HEK293 (cell line): ENCODE measurements at regions not wholly inside any gene's neighbourhood (a gene's known extent, or its start where the extent isn't known, plus 50 kb on each side); places are given as distances from the start of the nearest gene placed in this dataset.

ENCODE experiments used
- CTCF ChIA-PET: fragments of 350-600 bp; formaldehyde crosslinking; extraction: SDS; loops from one replicate; lab custom pipeline; 2021; ENCODE audit warnings: antibody characterized with exemption; lab: Yijun Ruan, JAX
- POLR2A ChIA-PET: fragments of 300-600 bp; formaldehyde crosslinking; extraction: SDS; loops from one replicate; lab custom pipeline; 2020; ENCODE audit warnings: antibody characterized with exemption, inconsistent platforms; lab: Yijun Ruan, JAX
- H3K27ac ChIP-seq: fragments of 200-500 bp; sonication (Bioruptor generic); 2 replicates; pipeline ENCODE4 v1.5.1; 2014; ENCODE audit warnings: low read depth, low read length, control low read depth, inconsistent platforms; ENCODE audit errors: extremely low read depth
- H3K36me3 ChIP-seq, 2 experiments: fragments of 200-500 bp in 1 of 2; sonication (Bioruptor generic) in 1 of 2; 1 replicate in 1 of 2; 2 replicates in 1 of 2; pipeline ENCODE4 v1.5.1; 2014 to 2017; ENCODE audit warnings: inconsistent platforms in 2 of 2, low read length in 2 of 2; ENCODE audit not compliant: control insufficient read depth in 2 of 2, insufficient read depth in 1 of 2
- H3K4me1 ChIP-seq: fragments of 200-500 bp; sonication (Bioruptor generic); 2 replicates; pipeline ENCODE4 v1.5.1; 2014; ENCODE audit warnings: mild to moderate bottlenecking, low read length, inconsistent platforms; ENCODE audit not compliant: control insufficient read depth, insufficient read depth
- H3K4me3 ChIP-seq: 2 replicates; pipeline ENCODE4 v1.5.1; 2011; ENCODE audit warnings: low read depth, mild to moderate bottlenecking, control low read depth, low read length, moderate library complexity
- H3K9me3 ChIP-seq: fragments of 200-500 bp; sonication (Bioruptor generic); 2 replicates; pipeline ENCODE4 v1.5.1; 2014; ENCODE audit warnings: low read depth, low read length, inconsistent platforms; ENCODE audit not compliant: control insufficient read depth, insufficient read depth
- HIC1 ChIP-seq: fragments of 450-650 bp; formaldehyde crosslinking; IDR thresholded peaks from 2 replicates; pipeline ENCODE4 v1.5.1; 2016; ENCODE audit warnings: missing biosample characterization, missing genetic modification characterization
- HOXA7 ChIP-seq: sonication (generic); formaldehyde crosslinking; IDR thresholded peaks from 2 replicates; pipeline ENCODE4 v1.8.1; 2022; ENCODE audit warnings: missing genetic modification reagents, borderline replicate concordance
- INSM2 ChIP-seq: fragments of 450-650 bp; formaldehyde crosslinking; IDR thresholded peaks from 2 replicates; pipeline ENCODE4 v1.5.1; 2016; ENCODE audit warnings: missing biosample characterization, missing genetic modification characterization
- KLF10 ChIP-seq: fragments of 450-650 bp; IDR thresholded peaks from 2 replicates; pipeline ENCODE4 v1.5.1; 2018; ENCODE audit warnings: missing biosample characterization, mild to moderate bottlenecking, missing genetic modification characterization
- OSR2 ChIP-seq: fragments of 450-650 bp; formaldehyde crosslinking; IDR thresholded peaks from 2 replicates; pipeline ENCODE4 v1.5.1; 2016; ENCODE audit warnings: missing biosample characterization, missing genetic modification characterization
- SALL2 ChIP-seq: fragments of 450-650 bp; formaldehyde crosslinking; IDR thresholded peaks from 2 replicates; pipeline ENCODE4 v1.5.0; 2017; ENCODE audit warnings: missing biosample characterization, mild to moderate bottlenecking, missing genetic modification characterization, borderline replicate concordance
- SCRT1 ChIP-seq: fragments of 450-650 bp; formaldehyde crosslinking; IDR thresholded peaks from 2 replicates; pipeline ENCODE4 v1.5.1; 2016; ENCODE audit warnings: missing biosample characterization, missing genetic modification characterization, borderline replicate concordance
- SP3 ChIP-seq: fragments of 450-650 bp; formaldehyde crosslinking; IDR thresholded peaks from 2 replicates; pipeline ENCODE4 v1.5.1; 2016; ENCODE audit warnings: missing biosample characterization, missing genetic modification characterization
- ZNF132 ChIP-seq: fragments of 450-650 bp; formaldehyde crosslinking; IDR thresholded peaks from 2 replicates; pipeline ENCODE4 v1.5.1; 2017; ENCODE audit warnings: missing biosample characterization, missing genetic modification characterization, borderline replicate concordance
- ZNF19 ChIP-seq: fragments of 450-650 bp; formaldehyde crosslinking; IDR thresholded peaks from 2 replicates; pipeline ENCODE4; 2016; ENCODE audit warnings: missing biosample characterization, missing genetic modification characterization, low read depth
- ZNF211 ChIP-seq: fragments of 450-650 bp; formaldehyde crosslinking; IDR thresholded peaks from 2 replicates; pipeline ENCODE4 v1.5.1; 2016; ENCODE audit warnings: low read depth, missing biosample characterization, missing genetic modification characterization
- ZNF416 ChIP-seq: fragments of 450-650 bp; formaldehyde crosslinking; IDR thresholded peaks from 2 replicates; pipeline ENCODE4 v1.5.1; 2016; ENCODE audit warnings: missing biosample characterization, missing genetic modification characterization
- ZNF555 ChIP-seq: fragments of 450-650 bp; formaldehyde crosslinking; conservative IDR thresholded peaks from 2 replicates; pipeline ENCODE4 v1.5.1; 2017; ENCODE audit warnings: missing biosample characterization, mild to moderate bottlenecking, missing genetic modification characterization, inconsistent platforms
- ZNF560 ChIP-seq: fragments of 450-650 bp; formaldehyde crosslinking; IDR thresholded peaks from 2 replicates; pipeline ENCODE4 v1.5.1; 2017; ENCODE audit warnings: missing biosample characterization, missing genetic modification characterization, borderline replicate concordance
- ZNF654 ChIP-seq: fragments of 450-650 bp; formaldehyde crosslinking; IDR thresholded peaks from 2 replicates; pipeline ENCODE4 v1.5.1; 2016; ENCODE audit warnings: low read depth, missing biosample characterization, missing genetic modification characterization
- ZNF704 ChIP-seq: fragments of 450-650 bp; formaldehyde crosslinking; IDR thresholded peaks from 2 replicates; pipeline ENCODE4 v1.5.1; 2016; ENCODE audit warnings: missing biosample characterization, missing genetic modification characterization
- ZNF837 ChIP-seq: fragments of 450-650 bp; formaldehyde crosslinking; IDR thresholded peaks from 2 replicates; pipeline ENCODE4 v1.5.1; 2016; ENCODE audit warnings: missing biosample characterization, missing genetic modification characterization

- H3K27ac ChIP-seq: no peak overlapping the region
- no peak overlapping the region for H3K4me3 ChIP-seq
- CTCF ChIA-PET: no interaction called here
- POLR2A ChIA-PET: no interaction called here
- no peaks in the 10 kb centered on the region for H3K9me3 ChIP-seq
- no peaks in the 10 kb centered on the region for H3K36me3 ChIP-seq
- peaks cover 28% of the 10 kb centered on the region for H3K4me1 ChIP-seq
- no peak for TF ChIP-seq SALL2 (tag by site-specific recombination)
- no peak for TF ChIP-seq ZNF837 (tag by site-specific recombination)
- TF ChIP-seq KLF10: no peak
- TF ChIP-seq INSM2: no peak
- no peak for TF ChIP-seq ZNF19 (tag by site-specific recombination)
- TF ChIP-seq ZNF211 (tag by site-specific recombination): no peak
- TF ChIP-seq ZNF555: no peak
- TF ChIP-seq HIC1 (tag by site-specific recombination): no peak
These were observed 52.3 kb upstream of the TIAM1 start for GRCh38 chr21:31396399-31396798.

- Histone ChIP-seq H3K4me3 (no peak overlapping the region), H3K27ac (no peak overlapping the region), H3K9me3 (no peaks in the 10 kb centered on the region), H3K36me3 (no peaks in the 10 kb centered on the region), H3K4me1 (peaks cover 28% of the 10 kb centered on the region)
- ChIA-PET CTCF (no interaction called here), POLR2A (no interaction called here)
- TF ChIP-seq SCRT1 (tag by site-specific recombination) (no peak), ZNF654 (tag by site-specific recombination) (no peak)
These were observed 51.7 kb upstream of the TIAM1 start for GRCh38 chr21:31395791-31396190.

- H3K4me3 ChIP-seq: no peak overlapping the region
- no peaks in the 10 kb centered on the region for H3K9me3 ChIP-seq
- no peaks in the 10 kb centered on the region for H3K36me3 ChIP-seq
- peaks cover 28% of the 10 kb centered on the region for H3K4me1 ChIP-seq
- POLR2A ChIA-PET: no interaction called here
- H3K27ac ChIP-seq: no peak overlapping the region
- TF ChIP-seq HOXA7 (CRISPR knock-in tag) (no peak), OSR2 (tag by site-specific recombination) (no peak), ZNF132 (tag by site-specific recombination) (no peak), SP3 (tag by site-specific recombination) (no peak), ZNF416 (no peak), ZNF560 (tag by site-specific recombination) (no peak), ZNF704 (no peak)
- CTCF ChIA-PET: no interaction called here
These were observed 51.2 kb upstream of the TIAM1 start for GRCh38 chr21:31395268-31395667.
